Vagina (tissue), 2 donors: ENCODE measurements at regions not wholly inside any gene's neighbourhood (a gene's known extent, or its start where the extent isn't known, plus 50 kb on each side); places are given as distances from the start of the nearest gene placed in this dataset.

Experiments
- DNase-seq, 2 donors: peaks; one replicate each; pipeline ENCODE4 v3.0.0-alpha.2; 2017; ENCODE audit errors: extremely low spot score in 2 of 2
- H3K27ac ChIP-seq: fragments of 200-600 bp; sonication (generic); one replicate; pipeline ENCODE4 v1.5.1; 2019
- H3K27me3 ChIP-seq: fragments of 200-600 bp; sonication (generic); one replicate; pipeline ENCODE4 v1.5.1; 2019
- H3K36me3 ChIP-seq, 2 donors: fragments of 200-600 bp; sonication (generic); one replicate each; pipeline ENCODE4 v1.5.1; 2017 to 2019
- H3K4me1 ChIP-seq: fragments of 200-600 bp; sonication (generic); one replicate; pipeline ENCODE4 v1.5.1; 2019
- H3K4me3 ChIP-seq, 2 donors: fragments of 200-600 bp; sonication (generic); 1 replicate in 1 of 2; 2 replicates in 1 of 2; pipeline ENCODE4 v1.5.1; 2016 to 2019
- H3K9me3 ChIP-seq: fragments of 200-600 bp; sonication (generic); one replicate; pipeline ENCODE4 v1.5.1; 2019
- POLR2A ChIP-seq, 2 donors: fragments of 450-650 bp; IDR thresholded peaks; one replicate each; pipeline ENCODE4 v1.6.1; 2017; ENCODE audit warnings: antibody characterized with exemption in 2 of 2, mild to moderate bottlenecking in 2 of 2, moderate library complexity in 2 of 2
- POLR2AphosphoS5 ChIP-seq, 2 donors: sonication (generic); formaldehyde crosslinking; IDR thresholded peaks; one replicate each; pipeline ENCODE4 v1.9.0; 2017; ENCODE audit warnings: antibody characterized with exemption in 2 of 2, mild to moderate bottlenecking in 2 of 2, low read depth in 1 of 2; ENCODE audit not compliant: insufficient read depth in 1 of 2
- intact Hi-C: fragments of 100-400 bp; cut with DNase I; formaldehyde crosslinking; loops from one replicate; pipeline ENCODE4 v1.15.1; 2023
- TF ChIP-seq, protein P1 (sequence below), 3 experiments: fragments of 450-650 bp in 2 of 3; fragments of 200-600 bp in 1 of 3; sonication (generic) in 1 of 3; IDR thresholded peaks; one replicate each; pipeline ENCODE4 v1.5.1; 2017 to 2019; ENCODE audit warnings: antibody characterized with exemption in 3 of 3, mild to moderate bottlenecking in 2 of 3, moderate library complexity in 2 of 3

DNA sequence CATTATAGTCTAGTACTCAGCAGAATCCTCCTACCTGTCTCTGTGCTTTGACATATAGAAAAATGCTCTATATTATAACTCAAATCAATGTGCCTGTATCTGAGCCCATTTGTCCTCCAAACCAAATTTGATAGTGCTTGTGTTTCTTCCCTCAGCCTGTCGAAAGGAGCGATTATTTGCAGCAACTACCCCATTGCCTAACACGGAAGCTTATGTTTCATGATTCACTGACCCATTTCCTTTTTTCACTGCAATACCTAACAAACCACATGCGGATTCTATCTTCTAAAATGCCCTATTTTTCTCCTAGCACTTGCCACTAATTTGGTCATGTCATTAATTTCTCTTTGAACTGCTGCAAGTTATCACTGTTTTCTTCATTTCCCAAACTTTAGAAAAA lies 1220.6 kb upstream of the CADM2 start:
- Histone ChIP-seq H3K4me1 (no peaks in the 10 kb centered on the region), H3K27me3 (no peaks in the 10 kb centered on the region), H3K36me3 (no peaks in the 10 kb centered on the region), H3K4me3 (no peak overlapping the region), H3K9me3 (no peaks in the 10 kb centered on the region), H3K27ac (no peak overlapping the region)
- no peak for DNase-seq
- intact Hi-C loops: no loop called here
- TF ChIP-seq, protein P1, sequence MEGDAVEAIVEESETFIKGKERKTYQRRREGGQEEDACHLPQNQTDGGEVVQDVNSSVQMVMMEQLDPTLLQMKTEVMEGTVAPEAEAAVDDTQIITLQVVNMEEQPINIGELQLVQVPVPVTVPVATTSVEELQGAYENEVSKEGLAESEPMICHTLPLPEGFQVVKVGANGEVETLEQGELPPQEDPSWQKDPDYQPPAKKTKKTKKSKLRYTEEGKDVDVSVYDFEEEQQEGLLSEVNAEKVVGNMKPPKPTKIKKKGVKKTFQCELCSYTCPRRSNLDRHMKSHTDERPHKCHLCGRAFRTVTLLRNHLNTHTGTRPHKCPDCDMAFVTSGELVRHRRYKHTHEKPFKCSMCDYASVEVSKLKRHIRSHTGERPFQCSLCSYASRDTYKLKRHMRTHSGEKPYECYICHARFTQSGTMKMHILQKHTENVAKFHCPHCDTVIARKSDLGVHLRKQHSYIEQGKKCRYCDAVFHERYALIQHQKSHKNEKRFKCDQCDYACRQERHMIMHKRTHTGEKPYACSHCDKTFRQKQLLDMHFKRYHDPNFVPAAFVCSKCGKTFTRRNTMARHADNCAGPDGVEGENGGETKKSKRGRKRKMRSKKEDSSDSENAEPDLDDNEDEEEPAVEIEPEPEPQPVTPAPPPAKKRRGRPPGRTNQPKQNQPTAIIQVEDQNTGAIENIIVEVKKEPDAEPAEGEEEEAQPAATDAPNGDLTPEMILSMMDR (IDR thresholded peaks at IDR 0.05): no peak
- TF ChIP-seq POLR2AphosphoS5 (IDR thresholded peaks at IDR 0.05; ENCODE audit: insufficient read depth in 1 of 2, low read depth in 1 of 2) (no peak), POLR2A (IDR thresholded peaks at IDR 0.05) (no peak)

DNA sequence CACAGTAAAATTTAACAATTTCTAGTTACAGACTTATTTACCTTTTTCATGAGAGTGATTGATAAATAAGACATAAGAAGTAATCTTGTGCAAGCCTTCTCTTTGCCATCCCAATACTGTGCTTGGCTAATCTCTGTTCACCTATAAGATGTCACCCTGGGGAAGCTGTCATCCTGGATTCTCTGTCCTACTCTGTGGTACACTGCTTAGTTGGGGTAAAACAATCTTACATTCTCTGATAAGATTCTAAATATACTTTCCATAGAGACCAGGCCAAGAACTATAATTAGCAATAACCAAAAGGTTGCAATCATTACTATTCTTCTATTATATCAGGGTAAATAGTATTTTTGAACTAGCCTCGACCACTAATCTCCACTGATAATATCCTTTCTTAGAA lies 1218.3 kb upstream of the CADM2 start:
- intact Hi-C loops: no loop called here
- no peak overlapping the region for H3K4me3 ChIP-seq
- H3K27ac ChIP-seq: no peak overlapping the region
- no peak for DNase-seq
- H3K36me3 ChIP-seq: no peaks in the 10 kb centered on the region
- no peaks in the 10 kb centered on the region for H3K4me1 ChIP-seq
- no peaks in the 10 kb centered on the region for H3K27me3 ChIP-seq
- H3K9me3 ChIP-seq: no peaks in the 10 kb centered on the region
- TF ChIP-seq POLR2A (IDR thresholded peaks at IDR 0.05) (no peak), POLR2AphosphoS5 (IDR thresholded peaks at IDR 0.05; ENCODE audit: insufficient read depth in 1 of 2, low read depth in 1 of 2) (no peak)
- TF ChIP-seq, protein P1 (IDR thresholded peaks at IDR 0.05): no peak

DNA sequence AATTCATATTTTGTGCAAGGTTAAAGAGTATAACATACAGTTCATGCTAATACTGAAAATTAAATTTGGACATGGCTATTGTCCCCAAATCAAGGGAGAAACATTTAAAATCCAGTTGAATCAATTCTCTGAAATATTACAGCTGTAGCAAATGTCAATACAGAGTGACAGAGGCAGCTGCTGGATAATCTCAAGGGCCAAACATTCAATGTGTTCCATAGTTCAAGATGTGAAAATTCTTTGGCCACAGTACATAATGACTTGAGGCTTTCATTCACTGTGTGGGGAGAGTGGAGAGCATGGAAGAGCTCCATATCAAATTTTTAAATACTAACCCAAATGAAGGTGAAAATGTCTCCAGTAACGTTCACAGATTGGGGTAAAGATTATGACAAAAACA lies 1192.8 kb upstream of the CADM2 start:
- intact Hi-C loops: no loop called here
- TF ChIP-seq POLR2A (IDR thresholded peaks at IDR 0.05) (no peak), POLR2AphosphoS5 (IDR thresholded peaks at IDR 0.05; ENCODE audit: insufficient read depth in 1 of 2, low read depth in 1 of 2) (no peak)
- TF ChIP-seq, protein P1 (IDR thresholded peaks at IDR 0.05): no peak
- DNase-seq: no peak
- H3K36me3 ChIP-seq: no peaks in the 10 kb centered on the region
- H3K4me3 ChIP-seq: no peak overlapping the region
- no peaks in the 10 kb centered on the region for H3K4me1 ChIP-seq
- H3K9me3 ChIP-seq: no peaks in the 10 kb centered on the region
- no peak overlapping the region for H3K27ac ChIP-seq
- no peaks in the 10 kb centered on the region for H3K27me3 ChIP-seq

DNA sequence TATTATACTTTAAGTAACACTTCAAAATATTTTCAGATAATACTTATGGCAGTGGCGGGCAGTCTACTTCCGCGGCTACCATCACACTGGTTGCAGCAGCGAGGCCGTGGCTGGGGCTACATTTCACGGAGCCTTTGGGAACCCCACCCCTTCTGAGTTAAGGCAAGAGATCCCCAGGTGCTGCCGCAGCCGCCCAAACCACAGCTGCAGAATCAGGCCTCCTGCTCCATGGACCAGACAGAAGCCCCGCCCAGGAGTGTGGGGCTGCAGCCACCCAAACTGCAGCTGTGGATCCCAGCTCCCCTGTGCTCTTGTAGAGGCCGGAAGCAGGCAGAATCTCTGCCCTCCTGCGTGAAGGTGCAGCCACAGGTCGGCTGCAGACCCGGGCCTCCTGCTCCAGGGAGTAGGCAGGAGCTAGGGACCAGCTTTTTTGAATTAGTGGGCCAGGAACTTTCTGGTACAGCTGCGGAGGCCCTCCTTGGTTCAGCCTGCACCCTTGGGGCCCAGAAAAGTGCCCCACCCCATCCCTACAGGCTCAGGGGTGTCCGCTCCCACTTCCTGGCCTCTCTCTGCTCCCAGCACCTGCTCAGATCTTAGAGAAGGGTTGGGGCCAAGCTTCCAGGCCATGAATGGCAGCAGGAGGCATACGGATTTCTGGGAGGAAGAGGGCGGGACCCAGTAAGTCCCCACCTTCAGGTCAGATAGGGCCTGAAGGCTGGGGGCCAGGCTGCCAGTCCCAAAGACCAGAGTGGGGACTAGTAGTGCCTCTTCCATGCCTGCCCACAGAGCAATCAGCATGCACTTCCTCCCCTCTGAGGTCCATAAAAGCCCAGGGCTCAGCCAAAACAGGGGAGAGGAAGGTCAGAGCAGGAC lies 1188.8 kb upstream of the CADM2 start:
- no peak for TF ChIP-seq POLR2AphosphoS5 (IDR thresholded peaks at IDR 0.05; ENCODE audit: insufficient read depth in 1 of 2, low read depth in 1 of 2)
- TF ChIP-seq, protein P1 (IDR thresholded peaks at IDR 0.05): no peak
- no peak for TF ChIP-seq POLR2A (IDR thresholded peaks at IDR 0.05)
- intact Hi-C loops: no loop called here
- no peaks in the 10 kb centered on the region for H3K4me1 ChIP-seq
- no peak overlapping the region for H3K4me3 ChIP-seq
- H3K27me3 ChIP-seq: no peaks in the 10 kb centered on the region
- no peak for DNase-seq
- H3K27ac ChIP-seq: no peak overlapping the region
- no peaks in the 10 kb centered on the region for H3K36me3 ChIP-seq
- no peaks in the 10 kb centered on the region for H3K9me3 ChIP-seq

DNA sequence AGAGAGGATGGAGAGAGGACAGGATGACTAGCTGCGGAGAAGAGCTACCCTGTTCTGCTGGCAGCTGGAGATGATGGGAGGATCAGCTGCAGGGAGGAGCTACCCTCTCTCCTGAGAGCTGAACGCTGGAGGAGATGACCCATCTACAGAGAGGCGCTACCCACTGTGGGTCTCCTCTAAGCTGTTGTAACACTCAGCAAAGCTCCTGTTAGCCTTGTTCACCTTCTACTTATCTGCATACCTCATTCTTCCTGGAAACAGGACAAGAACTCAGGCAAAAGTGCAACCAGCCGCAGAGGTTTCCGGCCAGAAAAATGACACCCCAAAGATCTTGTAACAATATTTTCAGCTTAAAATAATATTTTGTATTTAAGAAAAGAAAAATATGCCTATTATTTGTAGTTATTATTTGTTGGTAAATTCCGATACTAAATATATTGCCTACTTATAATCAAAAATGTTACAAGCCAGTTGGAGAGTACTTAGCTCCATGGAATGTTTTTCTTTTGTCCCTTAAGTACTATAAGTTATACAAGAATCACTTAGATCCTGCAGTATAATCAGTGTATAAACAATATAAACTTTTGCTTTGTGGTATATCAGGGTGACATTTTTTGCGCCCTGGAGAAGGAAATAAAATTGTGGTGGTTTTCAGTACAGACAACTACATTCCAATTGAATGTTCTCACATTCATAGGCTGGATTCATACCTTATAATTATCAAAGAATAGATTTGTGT lies 1188.0 kb upstream of the CADM2 start:
- no peak for DNase-seq
- Histone ChIP-seq H3K27me3 (no peaks in the 10 kb centered on the region), H3K4me1 (no peaks in the 10 kb centered on the region), H3K36me3 (no peaks in the 10 kb centered on the region), H3K4me3 (no peak overlapping the region), H3K27ac (no peak overlapping the region), H3K9me3 (no peaks in the 10 kb centered on the region)
- intact Hi-C loops: no loop called here
- TF ChIP-seq, protein P1 (IDR thresholded peaks at IDR 0.05): no peak
- TF ChIP-seq POLR2AphosphoS5 (IDR thresholded peaks at IDR 0.05; ENCODE audit: insufficient read depth in 1 of 2, low read depth in 1 of 2) (no peak), POLR2A (IDR thresholded peaks at IDR 0.05) (no peak)
